Common myeloid progenitor, CD34-positive (primary cell): ENCODE measurements at regions not wholly inside any gene's neighbourhood (a gene's known extent, or its start where the extent isn't known, plus 50 kb on each side); places are given as distances from the start of the nearest gene placed in this dataset.
A peak's percentile ranks its signal among the peaks of the same experiment; 100 is the strongest.

Experiments used
- CTCF ChIA-PET: fragments of 350-600 bp; sonication (Branson Sonifier 250); formaldehyde crosslinking; loops from one replicate; lab custom pipeline; 2021; ENCODE audit warnings: antibody characterized with exemption; lab: Charles Lee
- POLR2A ChIA-PET: fragments of 350-600 bp; sonication (Branson Sonifier 250); formaldehyde crosslinking; loops from one replicate; lab custom pipeline; 2021; ENCODE audit warnings: antibody characterized with exemption; lab: Charles Lee
- DNase-seq, 3 donors: peaks; one replicate each; pipeline versions ENCODE4 v3.0.0 to v3.0.0-alpha.2; 2013
- H3K27ac ChIP-seq, 2 experiments: 1 replicate in 1 of 2; 2 replicates in 1 of 2; pipeline ENCODE4 v1.7.0; 2013; ENCODE audit warnings: inconsistent platforms in 2 of 2, low read length in 2 of 2, mild to moderate bottlenecking in 2 of 2, low read depth in 1 of 2, moderate library complexity in 1 of 2; ENCODE audit not compliant: severe bottlenecking in 2 of 2, insufficient read depth in 1 of 2, poor library complexity in 1 of 2
- H3K27me3 ChIP-seq, 5 experiments: replicated peaks in 2 of 5; 1 replicate in 3 of 5; 2 replicates in 2 of 5; pipeline versions ENCODE4 v1.6.1 to v1.7.0; 2013; ENCODE audit warnings: low read length in 4 of 5, mild to moderate bottlenecking in 2 of 5, moderate library complexity in 2 of 5, inconsistent platforms in 1 of 5; ENCODE audit not compliant: insufficient read depth in 5 of 5, control insufficient read depth in 4 of 5
- H3K36me3 ChIP-seq, 4 experiments: 1 replicate in 2 of 4; 2 replicates in 2 of 4; pipeline versions ENCODE4 v1.6.1 to v1.7.0; 2013; ENCODE audit warnings: low read length in 3 of 4, control low read depth in 1 of 4, mild to moderate bottlenecking in 1 of 4; ENCODE audit not compliant: control insufficient read depth in 4 of 4, insufficient read depth in 4 of 4
- H3K4me1 ChIP-seq, 4 experiments: 1 replicate in 3 of 4; 2 replicates in 1 of 4; pipeline versions ENCODE4 v1.6.1 to v1.7.1; 2013; ENCODE audit warnings: low read length in 3 of 4, mild to moderate bottlenecking in 3 of 4, control low read depth in 1 of 4, inconsistent platforms in 1 of 4, moderate library complexity in 1 of 4; ENCODE audit not compliant: control insufficient read depth in 4 of 4, insufficient read depth in 4 of 4; ENCODE audit errors: control extremely low read depth in 1 of 4
- H3K4me3 ChIP-seq, 7 experiments: 1 replicate in 4 of 7; 2 replicates in 3 of 7; pipeline versions ENCODE4 v1.5.1 to v1.7.0; 2013; ENCODE audit warnings: mild to moderate bottlenecking in 7 of 7, low read length in 6 of 7, moderate library complexity in 6 of 7, inconsistent platforms in 2 of 7, low read depth in 2 of 7, control low read depth in 1 of 7; ENCODE audit not compliant: insufficient read depth in 4 of 7, control insufficient read depth in 1 of 7; ENCODE audit errors: extremely low read depth in 1 of 7
- H3K9me3 ChIP-seq, 5 experiments: 1 replicate in 4 of 5; 2 replicates in 1 of 5; pipeline versions ENCODE4 v1.6.1 to v1.7.1; 2013; ENCODE audit warnings: low read length in 4 of 5, mild to moderate bottlenecking in 2 of 5, inconsistent platforms in 1 of 5, low read depth in 1 of 5, moderate library complexity in 1 of 5; ENCODE audit not compliant: control insufficient read depth in 4 of 5, insufficient read depth in 2 of 5; ENCODE audit errors: control extremely low read depth in 1 of 5
- WGBS: methylation state at CpG from one replicate; pipeline ENCODE4 v1.1.5; 2013; ENCODE audit not compliant: insufficient coverage; 5-methylcytosine and 5-hydroxymethylcytosine counted together

GRCh38 chr4:20393486-20394100 lies 141.9 kb downstream of the SLIT2 start:
- H3K4me3 ChIP-seq = no peak overlapping the region
- POLR2A ChIA-PET = no interaction called here
- 59% methylated on average over 3 of the region's 5 CpGs for WGBS

GRCh38 chr4:20394512-20394911 lies 142.8 kb downstream of the SLIT2 start:
- ChIA-PET POLR2A (no interaction called here), CTCF (interaction anchor here (0.6 to 2.7 kb wide), 7 partner anchors 8 to 291 kb away, joined by 3 to 10 read pairs (median 4); no protein-coding TSS in a partner anchor)
- H3K9me3 ChIP-seq = no peaks in the 10 kb centered on the region
- WGBS = 75% methylated on average over 1 of the region's 2 CpGs
- no peaks in the 10 kb centered on the region for H3K36me3 ChIP-seq
- peaks cover 0 to 1% (median 0%) of the 10 kb centered on the region in 5 experiments for H3K27me3 ChIP-seq
- H3K4me3 ChIP-seq = no peak overlapping the region
- no peaks in the 10 kb centered on the region for H3K4me1 ChIP-seq
- no peak overlapping the region for H3K27ac ChIP-seq
- DNase-seq = no peak

More at GRCh38 chr4:20393486-20394100, 141.9 kb downstream of the SLIT2 start:
- Histone ChIP-seq H3K27me3 (peaks cover 0 to 1% (median 0%) of the 10 kb centered on the region in 5 experiments), H3K9me3 (no peaks in the 10 kb centered on the region), H3K27ac (no peak overlapping the region), H3K4me1 (no peaks in the 10 kb centered on the region), H3K36me3 (no peaks in the 10 kb centered on the region)
- CTCF ChIA-PET = interaction anchor here (1.2 to 2.7 kb wide), 3 partner anchors 10 to 35 kb away, joined by 3 to 10 read pairs (median 5); no protein-coding TSS in a partner anchor
- no peak for DNase-seq

DNA sequence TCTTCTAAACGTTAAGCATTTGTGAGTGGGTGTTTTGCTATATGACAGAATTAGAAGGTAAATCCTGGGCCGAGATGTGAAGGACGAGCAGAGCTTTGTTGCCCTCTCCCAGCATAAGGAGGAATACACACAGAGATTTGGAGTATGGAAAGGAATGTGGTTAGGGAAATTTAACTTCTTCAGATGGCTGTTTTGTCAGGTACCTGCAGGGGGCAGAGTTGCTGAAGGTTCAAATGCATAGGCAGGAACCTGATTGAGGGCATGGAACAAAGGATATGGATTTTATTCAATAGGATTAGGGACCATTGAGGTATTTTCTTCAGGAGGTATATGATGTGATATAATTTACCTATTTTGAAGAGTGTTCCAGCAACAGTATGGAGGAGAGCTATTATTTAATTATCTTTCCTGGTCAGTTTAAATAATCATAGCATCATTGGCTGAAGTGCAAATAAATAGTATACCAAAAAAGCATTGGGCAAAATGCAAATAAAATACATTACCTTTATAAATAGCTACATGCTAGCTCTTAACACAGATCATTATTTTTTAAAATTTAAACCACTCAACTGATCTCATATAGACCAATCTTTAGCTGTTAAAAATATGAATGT lies 143.6 kb downstream of the SLIT2 start:
- Histone ChIP-seq H3K36me3 (no peaks in the 10 kb centered on the region), H3K9me3 (no peaks in the 10 kb centered on the region), H3K4me1 (no peaks in the 10 kb centered on the region), H3K27ac (no peak overlapping the region), H3K4me3 (no peak overlapping the region), H3K27me3 (peaks cover 0 to 1% (median 0%) of the 10 kb centered on the region in 5 experiments)
- POLR2A ChIA-PET = no interaction called here
- WGBS = 23% methylated on average over 2 of the region's 3 CpGs
- peak; percentile 29 to 59 (median 45) for DNase-seq
- CTCF ChIA-PET = interaction anchor here (0.6 to 2.7 kb wide), 10 partner anchors 8 to 290 kb away, joined by 3 to 10 read pairs (median 4); no protein-coding TSS in a partner anchor

DNA sequence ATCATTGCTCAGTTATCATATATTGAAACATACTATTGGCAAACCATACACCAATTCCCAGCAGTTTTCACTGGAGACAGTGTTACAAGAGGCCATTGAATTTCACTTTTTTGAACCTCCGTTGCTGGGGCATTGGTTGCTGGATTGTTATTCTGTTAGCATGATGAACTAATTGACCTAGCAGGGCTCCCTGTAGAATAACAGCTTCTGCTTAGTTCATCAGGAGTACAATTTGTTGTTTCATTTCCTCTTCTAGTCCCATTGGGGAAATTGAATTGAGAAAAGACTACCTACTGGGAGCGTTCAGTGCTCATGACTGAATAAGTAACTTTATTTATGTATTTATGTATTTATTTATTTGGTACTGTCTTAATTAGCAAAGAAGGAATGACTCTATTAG lies 151.6 kb downstream of the SLIT2 start:
- POLR2A ChIA-PET = no interaction called here
- Histone ChIP-seq H3K4me3 (no peak overlapping the region), H3K27ac (no peak overlapping the region), H3K27me3 (peaks cover 0 to 3% (median 0%) of the 10 kb centered on the region in 5 experiments), H3K36me3 (no peaks in the 10 kb centered on the region), H3K9me3 (no peaks in the 10 kb centered on the region), H3K4me1 (no peaks in the 10 kb centered on the region)
- DNase-seq = no peak
- 86% methylated on average over 1 of the region's 2 CpGs for WGBS
- CTCF ChIA-PET = interaction anchor here (0.9 kb wide), 1 partner anchor 9 kb away, joined by 3 read pairs; no protein-coding TSS in a partner anchor

GRCh38 chr4:20403846-20404245 lies 152.1 kb downstream of the SLIT2 start:
- Histone ChIP-seq H3K9me3 (no peaks in the 10 kb centered on the region), H3K36me3 (no peaks in the 10 kb centered on the region), H3K27ac (no peak overlapping the region), H3K4me3 (no peak overlapping the region), H3K27me3 (peaks cover 0 to 3% (median 0%) of the 10 kb centered on the region in 5 experiments), H3K4me1 (no peaks in the 10 kb centered on the region)
- DNase-seq = no peak
- ChIA-PET CTCF (no interaction called here), POLR2A (interaction anchor here (0.7 kb wide), 1 partner anchor 43 kb away, joined by 3 read pairs; no protein-coding TSS in a partner anchor)
- no CpG with 5 or more reads among the region's 1 CpG for WGBS

- POLR2A ChIA-PET = no interaction called here
- WGBS = 100% methylated on average over 1 of the region's 3 CpGs
- no peak for DNase-seq
- CTCF ChIA-PET = interaction anchor here (1.6 kb wide), 2 partner anchors 8 to 13 kb away, joined by 3 to 7 read pairs; no protein-coding TSS in a partner anchor
- H3K27ac ChIP-seq = no peak overlapping the region
- H3K4me1 ChIP-seq = no peaks in the 10 kb centered on the region
- no peaks in the 10 kb centered on the region for H3K36me3 ChIP-seq
- H3K9me3 ChIP-seq = no peaks in the 10 kb centered on the region
- H3K4me3 ChIP-seq = no peak overlapping the region
- H3K27me3 ChIP-seq = no peaks in the 10 kb centered on the region
Measured at GRCh38 chr4:20408611-20409010, 156.9 kb downstream of the SLIT2 start.

GRCh38 chr4:20412072-20412471 lies 160.4 kb downstream of the SLIT2 start:
- DNase-seq = no peak
- Histone ChIP-seq H3K9me3 (no peaks in the 10 kb centered on the region), H3K36me3 (no peaks in the 10 kb centered on the region), H3K4me1 (no peaks in the 10 kb centered on the region), H3K27me3 (peaks cover 0 to 1% (median 0%) of the 10 kb centered on the region in 5 experiments), H3K27ac (no peak overlapping the region), H3K4me3 (no peak overlapping the region)
- CTCF ChIA-PET = interaction anchor here (0.8 to 1.1 kb wide), 3 partner anchors 14 to 265 kb away, joined by 3 to 4 read pairs (median 3); no protein-coding TSS in a partner anchor
- WGBS = no CpG with 5 or more reads among the region's 1 CpG
- POLR2A ChIA-PET = no interaction called here
